ENCODE measurements at regions not wholly inside any gene's neighbourhood (a gene's known extent, or its start where the extent isn't known, plus 50 kb on each side); places are given as distances from the start of the nearest gene placed in this dataset.

DNA sequence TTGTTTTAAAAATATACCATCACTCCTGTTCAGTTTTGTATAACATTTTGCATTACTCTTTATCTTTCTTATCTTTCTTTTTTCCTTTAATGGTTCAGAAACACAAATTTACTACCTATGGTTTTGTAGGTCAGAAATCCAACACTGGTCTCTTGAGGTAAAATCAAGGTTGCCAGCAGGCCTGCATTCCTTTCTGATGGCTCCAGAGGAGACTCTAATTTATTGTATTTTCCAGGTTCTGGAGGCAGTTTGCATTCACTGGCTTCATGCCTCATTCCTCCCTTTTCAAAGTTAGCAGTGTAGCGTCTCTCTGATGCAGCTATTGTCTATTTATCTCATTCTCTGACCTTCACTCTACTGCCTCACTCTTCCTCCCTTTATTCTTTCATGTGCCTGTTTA is 767.4 kb downstream of the SLITRK6 start:
- DNase-seq = no peak

- DNase-seq = no peak
Observed at GRCh38 chr13:85028035-85028434, 771.2 kb downstream of the SLITRK6 start.

DNA sequence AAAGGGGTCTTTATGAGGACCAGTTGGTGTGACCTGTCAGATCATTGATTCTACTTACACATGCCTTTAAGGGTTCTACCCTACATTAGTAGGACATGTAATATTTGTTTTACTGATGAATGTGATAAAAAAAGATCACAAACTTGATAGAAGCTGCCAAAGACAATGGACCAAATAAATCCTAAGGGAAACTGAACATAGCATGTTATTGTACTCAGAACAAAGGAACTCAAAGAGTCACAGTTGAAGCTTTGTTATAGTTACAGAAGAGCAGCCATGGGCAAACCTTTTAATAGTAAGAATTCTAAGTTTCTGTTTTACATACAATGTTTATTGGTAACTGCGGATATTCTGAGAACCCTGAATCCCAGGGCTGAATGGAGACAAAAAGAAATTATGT is 780.1 kb downstream of the SLITRK6 start:
- DNase-seq = no peak

GRCh38 chr13:85013006-85013405 is 786.2 kb downstream of the SLITRK6 start:
- DNase-seq = no peak

GRCh38 chr13:85009447-85009846 is 789.8 kb downstream of the SLITRK6 start:
- no peak for DNase-seq

GRCh38 chr13:84999252-84999651 is 800.0 kb downstream of the SLITRK6 start:
- DNase-seq = no peak

- DNase-seq = no peak
Observed at GRCh38 chr13:84998681-84999080, 800.5 kb downstream of the SLITRK6 start.

DNA sequence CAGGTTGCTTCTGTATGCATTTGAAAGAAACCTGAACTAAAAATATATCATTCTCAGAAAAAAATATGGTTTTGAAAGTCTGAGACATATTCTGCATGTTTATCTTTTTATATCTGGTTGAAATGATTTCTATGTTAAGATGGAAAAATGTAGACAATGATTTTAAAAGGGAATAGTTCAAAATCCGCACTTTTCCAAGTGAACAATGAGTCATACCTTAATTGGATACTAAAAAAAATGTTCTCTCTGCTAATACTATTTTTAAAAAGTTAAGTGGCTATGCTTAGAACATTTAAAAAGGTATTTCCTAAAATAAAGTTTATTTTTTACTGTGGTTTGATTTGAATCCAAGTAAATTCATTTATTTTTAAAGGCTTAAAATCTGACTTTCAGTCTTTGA is 801.4 kb downstream of the SLITRK6 start:
- DNase-seq = no peak

DNA sequence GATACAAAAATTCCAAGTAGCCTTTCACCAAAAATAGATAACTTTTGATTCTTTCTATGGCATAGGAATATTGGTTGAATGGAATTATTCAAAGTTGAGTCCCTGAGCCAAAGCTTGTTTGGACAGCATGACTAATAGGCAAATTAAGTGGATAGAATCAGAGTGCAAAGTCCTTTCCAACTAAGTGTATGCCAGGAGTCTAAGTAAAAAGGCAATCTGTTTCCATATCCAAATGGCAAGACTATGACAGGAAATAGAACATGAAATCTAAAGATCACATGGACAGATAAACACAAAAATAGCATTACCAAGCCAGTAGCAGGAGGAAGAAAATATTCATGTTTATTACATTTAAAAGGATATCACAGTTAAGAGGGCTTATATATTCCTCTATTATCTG is 804.6 kb downstream of the SLITRK6 start:
- no peak for DNase-seq

DNA sequence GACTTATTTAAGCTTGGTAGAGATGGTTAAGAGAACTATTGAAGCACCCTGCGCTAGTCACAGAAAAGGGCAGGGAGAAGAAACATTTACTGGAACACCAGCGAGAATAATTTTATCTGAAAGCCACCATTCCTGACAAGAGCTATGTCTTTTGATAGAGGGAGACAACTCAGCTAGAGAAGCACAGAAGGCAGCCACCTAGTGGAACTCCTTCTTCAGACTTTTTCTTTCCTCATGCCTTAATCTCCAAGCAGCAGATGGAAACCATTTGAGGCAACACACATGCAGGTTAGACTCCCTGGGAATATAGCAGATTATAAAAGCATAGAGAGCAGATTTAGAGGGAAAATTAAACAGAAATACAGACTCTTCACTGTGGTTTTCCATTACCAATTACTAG is 813.4 kb downstream of the SLITRK6 start:
- no peak for DNase-seq

- DNase-seq = no peak
Observed at GRCh38 chr13:84983321-84983720, 815.9 kb downstream of the SLITRK6 start.

DNA sequence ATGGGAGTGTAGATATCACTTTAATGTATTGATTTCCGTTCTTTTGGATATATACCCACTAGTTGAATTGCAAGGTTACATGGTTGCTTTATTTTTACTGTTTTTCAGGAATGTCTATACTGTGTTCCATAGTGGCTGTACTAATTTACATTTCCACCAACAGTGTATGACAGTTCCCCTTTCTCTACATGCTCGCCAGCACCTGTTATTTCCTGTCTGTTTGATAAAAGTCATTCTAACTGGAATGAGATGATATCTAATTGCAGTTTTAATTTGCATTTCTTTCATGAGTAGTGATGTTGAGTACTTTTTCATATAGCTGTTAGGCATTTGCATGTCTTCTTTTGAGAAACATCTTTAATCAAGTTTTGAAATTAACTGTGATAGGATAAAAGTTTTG is 818.6 kb downstream of the SLITRK6 start:
- DNase-seq = no peak

GRCh38 chr13:84978851-84979250 is 820.4 kb downstream of the SLITRK6 start:
- no peak for DNase-seq

DNA sequence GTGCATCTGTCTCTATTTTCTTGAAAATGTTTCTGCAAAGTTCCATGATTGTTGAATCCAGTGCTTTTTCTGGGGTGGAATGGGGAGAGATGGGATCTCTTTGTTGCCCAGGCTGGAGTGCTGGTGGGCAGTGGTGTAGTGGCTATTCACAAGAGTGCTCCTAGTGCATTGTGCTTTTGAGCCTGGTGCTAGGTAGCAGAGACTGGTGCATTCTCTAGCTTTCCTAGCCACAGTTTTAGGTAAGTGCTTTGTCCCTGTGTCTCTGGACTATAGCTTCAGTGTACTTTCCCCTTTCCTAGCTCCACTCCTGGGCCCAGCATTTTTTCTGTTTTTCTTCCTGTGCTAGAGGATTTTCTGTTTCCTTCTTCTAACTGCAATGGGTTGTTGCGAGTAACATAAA is 825.6 kb downstream of the SLITRK6 start:
- DNase-seq = no peak

DNA sequence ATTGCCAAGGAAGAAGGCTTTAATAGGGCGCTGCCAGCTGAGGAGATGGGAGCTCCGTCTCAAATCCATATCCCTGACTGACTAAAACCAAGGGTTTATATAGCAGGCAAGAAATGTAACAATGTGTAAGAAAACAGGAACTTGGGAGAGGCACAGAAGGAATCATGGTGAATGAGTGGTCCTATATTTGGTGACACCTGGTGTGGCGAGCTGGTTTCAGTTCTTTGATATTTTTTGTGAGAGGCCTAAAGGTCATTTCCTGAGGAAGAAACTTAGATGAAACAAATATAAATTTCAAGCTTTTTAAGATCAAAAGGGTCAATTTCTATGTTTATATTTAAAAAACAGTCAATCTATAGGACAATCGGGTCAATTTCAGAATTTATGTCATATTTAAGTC is 826.3 kb downstream of the SLITRK6 start:
- DNase-seq = no peak

GRCh38 chr13:84962849-84963248 is 836.4 kb downstream of the SLITRK6 start:
- no peak for DNase-seq

GRCh38 chr13:84962141-84962750 is 837.0 kb downstream of the SLITRK6 start:
- no peak for DNase-seq

GRCh38 chr13:84961023-84961422 is 838.2 kb downstream of the SLITRK6 start:
- DNase-seq = no peak

GRCh38 chr13:84959818-84960217 is 839.4 kb downstream of the SLITRK6 start:
- no peak for DNase-seq

DNA sequence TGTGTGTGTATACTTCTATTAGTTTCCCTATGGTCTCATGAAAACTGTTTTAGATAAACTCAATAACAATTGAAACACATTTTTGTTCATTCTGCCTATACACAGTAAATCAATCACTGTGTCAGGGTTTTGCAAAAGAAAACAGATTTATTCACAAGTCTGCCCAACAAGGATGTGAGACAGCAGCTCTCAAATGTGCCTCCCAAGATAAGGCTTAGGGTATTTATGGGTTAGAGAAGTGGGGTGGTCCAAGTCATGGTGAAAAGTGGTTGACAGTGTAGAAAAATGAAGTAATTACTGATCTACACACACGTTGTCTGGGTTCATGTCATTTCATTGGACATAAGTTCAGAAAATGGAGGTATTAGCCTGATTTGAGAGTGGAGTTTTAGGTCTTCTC is 844.6 kb downstream of the SLITRK6 start:
- no peak for DNase-seq

GRCh38 chr13:84951128-84951527 is 848.1 kb downstream of the SLITRK6 start:
- DNase-seq = no peak

DNA sequence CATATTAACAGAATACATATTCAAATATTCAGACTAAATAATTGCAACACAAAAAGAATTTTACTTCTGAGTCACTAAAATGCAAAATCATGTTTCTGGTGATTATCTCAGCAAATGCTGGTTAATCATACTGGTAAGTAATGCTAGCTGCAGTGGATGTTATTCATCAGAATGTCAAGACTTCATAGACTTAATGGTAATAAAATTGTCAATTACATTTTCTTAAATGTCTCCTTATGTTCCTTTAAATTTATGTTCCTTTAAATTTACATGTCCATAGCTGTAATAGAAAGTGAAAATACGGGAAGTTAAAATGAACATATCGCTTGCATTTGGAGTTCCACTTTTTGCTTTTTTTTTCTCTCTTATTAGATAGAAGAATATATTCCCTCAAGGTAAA is 853.0 kb downstream of the SLITRK6 start:
- no peak for DNase-seq

- DNase-seq = no peak
Observed at GRCh38 chr13:84940798-84941197, 858.4 kb downstream of the SLITRK6 start.

- no peak for DNase-seq
Observed at GRCh38 chr13:84940167-84940566, 859.1 kb downstream of the SLITRK6 start.

DNA sequence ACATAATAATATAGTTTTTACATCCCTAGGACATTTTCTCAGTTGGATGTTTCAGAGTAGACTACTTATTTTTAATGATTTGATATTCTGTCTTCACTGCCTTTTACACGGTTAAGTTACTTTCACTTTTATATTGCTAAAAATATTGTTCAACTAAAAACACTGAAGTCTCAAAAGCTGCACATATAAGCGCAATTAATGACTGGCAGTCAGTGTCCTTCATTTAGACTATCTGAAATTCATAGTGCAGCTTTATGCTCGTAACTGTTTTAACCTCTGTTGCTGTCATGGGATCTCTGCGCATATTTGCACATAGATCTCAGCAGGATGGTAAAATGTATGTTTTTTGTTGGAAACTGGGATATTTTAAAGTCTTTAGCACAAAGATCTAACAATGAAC is 864.3 kb downstream of the SLITRK6 start:
- no peak for DNase-seq

DNA sequence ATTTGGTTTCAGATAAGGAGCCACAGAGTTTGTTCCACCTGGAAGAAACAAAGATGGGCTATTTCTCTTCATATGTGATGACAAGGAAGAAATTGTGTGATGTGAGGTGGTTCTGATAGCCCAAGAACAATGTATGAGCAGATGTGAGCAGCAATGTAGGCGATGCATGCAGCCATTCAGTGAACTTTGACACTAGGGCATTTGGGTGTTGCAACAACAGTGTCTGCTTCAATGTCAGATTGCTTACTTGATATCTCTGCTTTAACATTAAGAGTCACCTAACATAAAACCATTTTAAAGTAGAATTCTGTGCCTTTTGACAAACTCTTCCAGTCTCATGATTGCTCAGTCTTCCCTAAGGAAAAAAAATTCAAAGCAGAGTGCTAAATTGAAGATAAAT is 865.4 kb downstream of the SLITRK6 start:
- DNase-seq = no peak
